Pancreas (tissue), 10 donors: ENCODE measurements at regions not wholly inside any gene's neighbourhood (a gene's known extent, or its start where the extent isn't known, plus 50 kb on each side); places are given as distances from the start of the nearest gene placed in this dataset.

Experiments used
- ATAC-seq, 4 donors: fragments of 200-7000 bp; cut with Tn5 transposase; one replicate each; pipeline versions ENCODE4 v1.8.0 to v1.9.1; 2020; ENCODE audit warnings: mild to moderate bottlenecking in 4 of 4, moderate library complexity in 4 of 4
- DNase-seq, 6 donors: peaks; one replicate each; pipeline ENCODE4 v3.0.0-alpha.2; 2020
- FAIRE-seq: peaks from 2 replicates; lab custom pipeline; 2012; peaks lifted over from hg19 to GRCh38; lab: Jason Lieb, UNC
- H3K27ac ChIP-seq, 4 donors: fragments of 200-600 bp; sonication (generic); 1 replicate in 3 of 4; 2 replicates in 1 of 4; pipeline versions ENCODE4 v1.5.0 to v1.8.0; 2020
- H3K27me3 ChIP-seq, 4 donors: fragments of 200-600 bp; one replicate each; pipeline ENCODE4 v1.8.0; 2021
- H3K36me3 ChIP-seq, 3 donors: fragments of 200-600 bp; sonication (generic) in 1 of 3; one replicate each; pipeline versions ENCODE4 v1.5.0 to v1.8.0; 2020 to 2021
- H3K4me1 ChIP-seq, 3 donors: fragments of 200-600 bp; one replicate each; pipeline ENCODE4 v1.8.0; 2021
- H3K4me3 ChIP-seq, 4 donors: fragments of 200-600 bp; sonication (generic) in 2 of 4; one replicate each; pipeline versions ENCODE4 v1.5.0 to v1.8.0; 2020 to 2021
- H3K9me3 ChIP-seq, 4 donors: fragments of 200-600 bp; one replicate each; pipeline ENCODE4 v1.8.0; 2021
- WGBS, 2 donors: extraction: QIAGEN DNeasy Blood & Tissue Kit; methylation state at CpG; one replicate each; pipeline ENCODE4 v1.1.7; 2013; 5-methylcytosine and 5-hydroxymethylcytosine counted together
- intact Hi-C, 3 donors: fragments of 100-400 bp; cut with DNase I; formaldehyde crosslinking; loops; one replicate each; pipeline versions ENCODE4 v1.11.1 to v1.14.2; 2022
- TF ChIP-seq, protein P1 (sequence below), 4 donors: fragments of 200-600 bp; sonication (generic) in 3 of 4; IDR thresholded peaks; one replicate each; pipeline versions ENCODE4 v1.5.0 to v1.8.0; 2021; ENCODE audit warnings: antibody characterized with exemption in 4 of 4
- donor health status: healthy with polysubstance abuse.
- donor health status: DM: no; HTN: no; CAD: no; lungs with moderate emphysema.
- donor health status: DM: no; HTN: no; CAD: no.
- donor health status: control.
- donor health status: control.
- donor health status: Bipolar disorder and iron deficiency.
- donor health status: DM: yes; HTN: yes; CAD: no.
- donor health status: DM: no; HTN: no; CAD: no.
- donor health status: DM: no; HTN: no; CAD: no.
- donor health status: DM: yes; HTN: yes; CAD: no.

DNA sequence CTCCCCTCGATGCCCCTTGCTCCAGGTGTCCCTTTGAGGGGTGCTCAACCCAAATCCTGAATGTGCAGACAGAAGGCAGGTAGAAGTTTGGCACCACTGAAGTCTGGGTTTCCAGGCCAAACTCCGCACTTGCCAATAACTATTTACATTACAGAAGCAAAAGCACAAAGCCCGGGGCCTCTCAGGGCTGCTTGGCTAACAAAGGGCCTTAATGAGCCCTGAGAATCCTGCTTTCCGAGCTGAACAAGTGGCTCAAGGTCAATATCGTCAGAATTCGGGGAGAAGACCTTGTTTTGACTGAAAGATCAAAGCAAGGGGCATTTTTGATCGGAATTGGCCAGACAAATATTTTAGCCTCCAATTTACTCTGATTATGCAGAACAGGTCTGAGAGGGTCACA is 189.9 kb downstream of the HERPUD2 start:
- Histone ChIP-seq H3K27me3 (no peaks in the 10 kb centered on the region), H3K27ac (no peak overlapping the region), H3K9me3 (no peaks in the 10 kb centered on the region), H3K4me1 (no peaks in the 10 kb centered on the region), H3K36me3 (no peaks in the 10 kb centered on the region), H3K4me3 (no peak overlapping the region)
- ATAC-seq, result peak in 1 of 4 donors; percentile 41
- whole genome bisulfite sequencing, 2 donors, result 32 to 34% methylated on average over 7 of the region's 7 CpGs
- DNase-seq, result no peak
- TF ChIP-seq, protein P1, sequence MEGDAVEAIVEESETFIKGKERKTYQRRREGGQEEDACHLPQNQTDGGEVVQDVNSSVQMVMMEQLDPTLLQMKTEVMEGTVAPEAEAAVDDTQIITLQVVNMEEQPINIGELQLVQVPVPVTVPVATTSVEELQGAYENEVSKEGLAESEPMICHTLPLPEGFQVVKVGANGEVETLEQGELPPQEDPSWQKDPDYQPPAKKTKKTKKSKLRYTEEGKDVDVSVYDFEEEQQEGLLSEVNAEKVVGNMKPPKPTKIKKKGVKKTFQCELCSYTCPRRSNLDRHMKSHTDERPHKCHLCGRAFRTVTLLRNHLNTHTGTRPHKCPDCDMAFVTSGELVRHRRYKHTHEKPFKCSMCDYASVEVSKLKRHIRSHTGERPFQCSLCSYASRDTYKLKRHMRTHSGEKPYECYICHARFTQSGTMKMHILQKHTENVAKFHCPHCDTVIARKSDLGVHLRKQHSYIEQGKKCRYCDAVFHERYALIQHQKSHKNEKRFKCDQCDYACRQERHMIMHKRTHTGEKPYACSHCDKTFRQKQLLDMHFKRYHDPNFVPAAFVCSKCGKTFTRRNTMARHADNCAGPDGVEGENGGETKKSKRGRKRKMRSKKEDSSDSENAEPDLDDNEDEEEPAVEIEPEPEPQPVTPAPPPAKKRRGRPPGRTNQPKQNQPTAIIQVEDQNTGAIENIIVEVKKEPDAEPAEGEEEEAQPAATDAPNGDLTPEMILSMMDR (IDR thresholded peaks at IDR 0.05), result no peak
- intact Hi-C loops, result no loop called here
- no peak for FAIRE-seq

DNA sequence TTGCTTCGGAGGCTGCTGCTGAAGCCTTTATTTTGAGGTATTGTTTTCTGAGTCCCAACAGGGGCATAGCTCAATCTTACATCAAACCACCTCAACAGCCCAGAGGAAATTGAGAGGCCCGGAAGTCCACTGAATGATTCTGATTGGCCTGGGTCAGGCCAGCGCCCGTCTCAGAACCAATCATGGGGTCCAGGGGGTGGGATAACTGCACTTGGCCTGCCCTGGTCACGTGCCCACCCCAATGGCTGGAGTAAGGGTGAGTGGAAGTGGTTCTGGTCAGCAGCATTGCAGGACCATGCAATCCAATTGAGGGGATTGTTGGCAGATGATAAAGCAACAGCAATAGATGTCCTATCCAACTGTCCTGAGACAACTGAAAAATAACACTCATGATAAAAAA is 190.6 kb downstream of the HERPUD2 start:
- TF ChIP-seq, protein P1 (IDR thresholded peaks at IDR 0.05), result no peak
- Histone ChIP-seq H3K4me1 (no peaks in the 10 kb centered on the region), H3K9me3 (no peaks in the 10 kb centered on the region), H3K36me3 (no peaks in the 10 kb centered on the region), H3K27ac (no peak overlapping the region), H3K4me3 (no peak overlapping the region), H3K27me3 (no peaks in the 10 kb centered on the region)
- intact Hi-C loops, result no loop called here
- no peak for ATAC-seq
- no peak for DNase-seq
- no peak for FAIRE-seq
- 87 to 94% methylated on average over 5 of the region's 5 CpGs for WGBS, 2 donors

DNA sequence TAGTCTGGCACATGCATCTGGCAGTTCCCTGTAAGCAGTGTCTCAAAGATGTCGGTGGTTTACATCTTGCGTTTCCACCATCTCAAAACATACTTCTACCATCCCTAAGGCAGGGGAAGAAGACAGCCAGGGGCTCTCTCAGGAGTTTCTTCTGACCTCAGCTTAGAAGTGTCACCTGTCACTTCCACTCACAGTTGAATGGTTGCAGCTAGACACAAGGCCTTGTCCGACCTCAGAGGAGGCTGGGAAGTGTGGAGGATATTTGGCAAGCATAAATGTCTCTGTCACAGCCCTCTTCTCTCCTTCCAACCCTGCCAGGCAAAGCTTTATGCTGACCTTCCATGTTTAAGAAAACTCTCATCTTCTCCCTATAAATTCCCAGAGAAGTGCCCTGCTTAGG is 193.3 kb downstream of the HERPUD2 start:
- DNase-seq (no peak), FAIRE-seq (no peak), ATAC-seq (no peak)
- Histone ChIP-seq H3K36me3 (no peaks in the 10 kb centered on the region), H3K4me1 (no peaks in the 10 kb centered on the region), H3K27me3 (no peaks in the 10 kb centered on the region), H3K27ac (no peak overlapping the region), H3K4me3 (no peak overlapping the region), H3K9me3 (no peaks in the 10 kb centered on the region)
- intact Hi-C loops, result no loop called here
- 68 to 86% methylated on average over 3 of the region's 3 CpGs for WGBS, 2 donors
- TF ChIP-seq, protein P1 (IDR thresholded peaks at IDR 0.05), result no peak

DNA sequence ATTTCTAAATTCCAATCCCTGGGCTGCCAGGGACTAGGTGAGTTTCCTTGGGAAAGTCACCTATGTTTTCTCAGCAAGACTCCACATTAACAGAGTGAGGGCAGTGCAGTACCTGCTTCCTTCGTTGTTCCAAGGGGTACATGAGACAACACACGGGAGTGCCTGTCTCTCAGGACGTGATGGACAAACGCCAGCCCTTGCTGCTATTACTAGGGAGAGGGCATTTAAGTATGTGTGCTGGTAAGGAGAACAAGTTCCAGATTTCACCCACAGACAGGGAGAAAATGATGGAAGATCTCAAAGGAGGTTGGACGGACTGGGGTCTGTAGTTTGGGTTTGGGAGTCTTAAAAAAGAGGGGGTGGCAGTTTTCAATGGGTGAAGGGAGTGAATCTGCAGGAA is 195.7 kb downstream of the HERPUD2 start:
- TF ChIP-seq, protein P1 (IDR thresholded peaks at IDR 0.05), result no peak
- Histone ChIP-seq H3K36me3 (no peaks in the 10 kb centered on the region), H3K4me3 (no peak overlapping the region), H3K27ac (no peak overlapping the region), H3K27me3 (no peaks in the 10 kb centered on the region), H3K9me3 (no peaks in the 10 kb centered on the region), H3K4me1 (no peaks in the 10 kb centered on the region)
- no peak for ATAC-seq
- no peak for FAIRE-seq
- no peak for DNase-seq
- WGBS, 2 donors, result 42 to 52% methylated on average over 5 of the region's 5 CpGs
- intact Hi-C loops, result no loop called here

DNA sequence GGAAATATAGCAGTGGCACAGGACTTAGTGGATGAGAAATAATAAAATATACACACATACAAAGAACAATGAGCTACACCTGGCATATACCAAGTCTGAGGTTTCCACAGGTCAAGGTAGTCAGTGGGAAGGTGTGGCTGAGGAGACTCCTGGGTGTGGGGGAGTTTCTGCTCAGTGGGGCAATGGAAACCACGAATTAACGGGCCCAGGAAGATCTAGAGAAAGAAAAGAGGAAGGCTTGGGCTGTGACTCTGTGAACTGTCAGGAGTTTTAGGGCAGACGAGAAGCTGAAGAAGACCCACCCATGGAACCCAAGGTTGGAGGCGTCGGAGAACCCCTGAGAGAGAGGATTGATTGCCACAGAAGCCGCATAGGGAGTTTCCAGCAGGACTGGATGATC is 196.5 kb downstream of the HERPUD2 start:
- no peak for DNase-seq
- Histone ChIP-seq H3K4me1 (no peaks in the 10 kb centered on the region), H3K27me3 (no peaks in the 10 kb centered on the region), H3K36me3 (no peaks in the 10 kb centered on the region), H3K4me3 (no peak overlapping the region), H3K27ac (no peak overlapping the region), H3K9me3 (no peaks in the 10 kb centered on the region)
- no peak for FAIRE-seq
- ATAC-seq, result no peak
- 83 to 84% methylated on average over 6 of the region's 6 CpGs for WGBS, 2 donors
- TF ChIP-seq, protein P1 (IDR thresholded peaks at IDR 0.05), result no peak
- intact Hi-C loops, result no loop called here
